ENCODE measurements at regions not wholly inside any gene's neighbourhood (a gene's known extent, or its start where the extent isn't known, plus 50 kb on each side); places are given as distances from the start of the nearest gene placed in this dataset.

DNA sequence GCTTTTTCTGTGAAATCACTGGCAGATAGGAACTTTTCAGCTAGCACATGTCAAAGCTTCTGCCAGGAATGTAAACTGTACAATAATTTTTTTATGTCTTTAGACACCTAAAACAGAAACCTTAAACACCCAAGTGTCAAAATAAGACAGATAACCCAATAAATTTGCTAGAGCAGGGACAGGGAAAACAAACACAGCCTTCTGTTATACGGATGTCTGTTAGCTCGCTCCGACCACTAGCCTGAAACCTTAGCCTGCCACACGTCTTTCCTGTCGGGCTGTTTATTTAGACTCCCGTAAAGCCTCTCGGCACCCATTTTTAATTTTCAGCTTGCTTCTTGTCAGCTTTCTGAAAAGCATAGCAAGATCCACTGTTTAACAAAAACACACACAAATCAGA lies 355.4 kb upstream of the SLC24A2 start:
- peaks cover 11% of the 10 kb centered on the region for H3K27me3 ChIP-seq
- H3K9me3 ChIP-seq: no peaks in the 10 kb centered on the region
- H3K36me3 ChIP-seq: no peaks in the 10 kb centered on the region
- no peak overlapping the region for H3K27ac ChIP-seq
- H3K4me3 ChIP-seq (ENCODE audit: low read depth in 1 of 2, low read length in 1 of 2): no peak overlapping the region
- TF ChIP-seq, protein P1, sequence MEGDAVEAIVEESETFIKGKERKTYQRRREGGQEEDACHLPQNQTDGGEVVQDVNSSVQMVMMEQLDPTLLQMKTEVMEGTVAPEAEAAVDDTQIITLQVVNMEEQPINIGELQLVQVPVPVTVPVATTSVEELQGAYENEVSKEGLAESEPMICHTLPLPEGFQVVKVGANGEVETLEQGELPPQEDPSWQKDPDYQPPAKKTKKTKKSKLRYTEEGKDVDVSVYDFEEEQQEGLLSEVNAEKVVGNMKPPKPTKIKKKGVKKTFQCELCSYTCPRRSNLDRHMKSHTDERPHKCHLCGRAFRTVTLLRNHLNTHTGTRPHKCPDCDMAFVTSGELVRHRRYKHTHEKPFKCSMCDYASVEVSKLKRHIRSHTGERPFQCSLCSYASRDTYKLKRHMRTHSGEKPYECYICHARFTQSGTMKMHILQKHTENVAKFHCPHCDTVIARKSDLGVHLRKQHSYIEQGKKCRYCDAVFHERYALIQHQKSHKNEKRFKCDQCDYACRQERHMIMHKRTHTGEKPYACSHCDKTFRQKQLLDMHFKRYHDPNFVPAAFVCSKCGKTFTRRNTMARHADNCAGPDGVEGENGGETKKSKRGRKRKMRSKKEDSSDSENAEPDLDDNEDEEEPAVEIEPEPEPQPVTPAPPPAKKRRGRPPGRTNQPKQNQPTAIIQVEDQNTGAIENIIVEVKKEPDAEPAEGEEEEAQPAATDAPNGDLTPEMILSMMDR (IDR thresholded peaks at IDR 0.05): no peak
- no peaks in the 10 kb centered on the region for H3K4me1 ChIP-seq (ENCODE audit: control insufficient read depth in 1 of 2, insufficient read depth in 1 of 2, low read depth in 1 of 2, low read length in 1 of 2)

DNA sequence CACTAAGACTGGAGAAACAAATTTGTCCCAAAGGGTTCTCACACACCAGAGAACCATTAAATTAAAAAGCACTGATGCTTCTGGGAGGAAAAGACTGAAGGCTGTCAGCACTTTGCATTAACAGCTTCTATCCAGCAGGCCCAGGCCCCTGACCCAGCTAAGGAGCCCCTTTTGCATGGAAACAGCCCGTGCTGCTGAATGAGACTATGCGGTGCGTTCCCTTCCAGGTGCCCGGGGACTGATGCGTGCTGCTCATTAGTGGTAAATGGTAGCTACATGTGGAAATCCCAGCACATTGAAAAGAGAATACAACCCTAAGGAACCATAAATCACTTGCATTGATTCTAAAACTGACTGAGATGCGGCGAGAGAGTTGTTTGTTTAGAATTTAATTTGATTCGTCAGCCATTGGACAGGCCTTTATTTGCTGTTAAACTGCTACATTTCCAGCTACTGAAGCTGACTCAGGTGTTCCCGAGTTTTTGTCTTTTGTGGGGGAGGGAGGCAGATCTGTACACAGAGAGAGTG lies 351.0 kb upstream of the SLC24A2 start:
- Histone ChIP-seq H3K4me1 (ENCODE audit: control insufficient read depth in 1 of 2, insufficient read depth in 1 of 2, low read depth in 1 of 2, low read length in 1 of 2) (no peaks in the 10 kb centered on the region), H3K4me3 (ENCODE audit: low read depth in 1 of 2, low read length in 1 of 2) (no peak overlapping the region), H3K36me3 (no peaks in the 10 kb centered on the region), H3K27ac (no peak overlapping the region), H3K27me3 (peaks cover 11% of the 10 kb centered on the region), H3K9me3 (no peaks in the 10 kb centered on the region)
- TF ChIP-seq, protein P1 (IDR thresholded peaks at IDR 0.05): no peak

DNA sequence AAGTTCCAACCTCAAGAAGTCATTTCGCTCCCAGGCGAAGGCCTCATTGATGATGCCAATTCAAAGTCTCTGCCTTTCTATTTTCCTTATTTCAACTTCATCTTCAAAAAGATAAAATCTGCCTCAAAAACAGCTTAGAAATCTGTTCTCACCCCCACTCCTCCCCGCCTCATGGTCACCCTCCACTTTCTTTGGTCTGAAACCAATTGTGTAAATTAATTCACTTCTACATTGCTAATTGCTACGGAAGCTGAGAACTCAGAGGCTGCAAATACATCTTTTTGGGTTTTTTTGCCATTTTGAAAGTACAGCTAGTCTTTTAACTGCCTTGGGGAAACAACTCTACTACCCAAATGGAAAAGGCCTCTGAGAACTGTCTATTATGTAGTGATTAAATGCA lies 350.0 kb upstream of the SLC24A2 start:
- Histone ChIP-seq H3K4me3 (ENCODE audit: low read depth in 1 of 2, low read length in 1 of 2) (no peak overlapping the region), H3K4me1 (ENCODE audit: control insufficient read depth in 1 of 2, insufficient read depth in 1 of 2, low read depth in 1 of 2, low read length in 1 of 2) (no peaks in the 10 kb centered on the region), H3K36me3 (no peaks in the 10 kb centered on the region), H3K27me3 (peaks cover 4% of the 10 kb centered on the region), H3K9me3 (no peaks in the 10 kb centered on the region), H3K27ac (no peak overlapping the region)
- TF ChIP-seq, protein P1 (IDR thresholded peaks at IDR 0.05): no peak

DNA sequence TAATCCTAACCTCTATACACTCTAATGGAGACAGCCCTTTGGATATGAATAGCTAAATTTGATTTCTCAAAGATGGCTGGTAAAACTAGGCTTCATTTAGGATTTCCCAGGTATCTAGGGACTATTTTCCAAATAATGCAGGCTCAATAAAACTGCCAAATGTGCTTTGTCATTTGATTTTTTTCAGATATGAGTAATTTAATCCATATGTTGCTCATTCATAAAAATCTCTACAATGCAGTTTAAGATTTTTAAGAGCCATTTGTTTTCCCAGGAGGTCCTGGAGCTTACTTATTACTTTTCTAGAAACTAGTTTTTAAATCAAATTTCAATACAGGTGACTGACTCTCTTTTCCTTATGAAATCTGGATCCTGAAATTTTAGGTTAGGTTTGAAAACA lies 349.3 kb upstream of the SLC24A2 start:
- Histone ChIP-seq H3K27ac (no peak overlapping the region), H3K27me3 (no peaks in the 10 kb centered on the region), H3K4me3 (ENCODE audit: low read depth in 1 of 2, low read length in 1 of 2) (no peak overlapping the region), H3K4me1 (ENCODE audit: control insufficient read depth in 1 of 2, insufficient read depth in 1 of 2, low read depth in 1 of 2, low read length in 1 of 2) (no peaks in the 10 kb centered on the region), H3K36me3 (no peaks in the 10 kb centered on the region), H3K9me3 (no peaks in the 10 kb centered on the region)
- TF ChIP-seq, protein P1 (IDR thresholded peaks at IDR 0.05): no peak

DNA sequence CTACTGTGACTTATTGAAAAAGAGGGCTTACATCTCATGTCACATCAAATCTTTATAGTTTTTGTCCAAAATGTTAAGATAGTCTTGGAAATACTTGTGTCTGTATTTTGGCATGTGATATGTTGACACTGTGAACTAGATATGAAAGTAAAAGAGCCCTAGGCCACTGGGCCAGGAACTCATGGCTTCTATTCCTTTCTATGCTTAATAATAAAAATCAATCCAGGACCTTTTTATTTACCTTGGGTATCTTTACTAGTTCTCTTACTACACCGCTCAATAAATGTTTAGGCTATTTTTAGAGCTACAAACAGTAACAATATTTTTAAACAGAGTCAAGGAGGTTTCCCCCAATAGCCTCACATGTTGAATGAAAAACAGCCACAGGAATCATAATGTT lies 348.6 kb upstream of the SLC24A2 start:
- no peaks in the 10 kb centered on the region for H3K27me3 ChIP-seq
- H3K4me1 ChIP-seq (ENCODE audit: control insufficient read depth in 1 of 2, insufficient read depth in 1 of 2, low read depth in 1 of 2, low read length in 1 of 2): no peaks in the 10 kb centered on the region
- TF ChIP-seq, protein P1 (IDR thresholded peaks at IDR 0.05): no peak
- H3K27ac ChIP-seq: no peak overlapping the region
- no peak overlapping the region for H3K4me3 ChIP-seq (ENCODE audit: low read depth in 1 of 2, low read length in 1 of 2)
- no peaks in the 10 kb centered on the region for H3K36me3 ChIP-seq
- H3K9me3 ChIP-seq: no peaks in the 10 kb centered on the region
